Transverse colon (tissue), 3 donors: ENCODE measurements at regions not wholly inside any gene's neighbourhood (a gene's known extent, or its start where the extent isn't known, plus 50 kb on each side); places are given as distances from the start of the nearest gene placed in this dataset.

Source experiments
- CTCF ChIP-seq, 5 experiments: fragments of 200-600 bp in 3 of 5; fragments of 450-650 bp in 2 of 5; sonication (generic) in 3 of 5; IDR thresholded peaks; 1 replicate in 2 of 5; 2 replicates in 3 of 5; pipeline ENCODE4 v1.5.1; 2016 to 2017; ENCODE audit warnings: antibody characterized with exemption in 5 of 5, inconsistent platforms in 3 of 5, mild to moderate bottlenecking in 2 of 5, moderate library complexity in 1 of 5
- EP300 ChIP-seq: sonication (generic); formaldehyde crosslinking; IDR thresholded peaks from one replicate; pipeline ENCODE4 v1.6.1; 2017; ENCODE audit warnings: antibody characterized with exemption, low read depth
- POLR2A ChIP-seq: fragments of 450-650 bp; IDR thresholded peaks from one replicate; pipeline ENCODE4 v1.6.1; 2016; ENCODE audit warnings: antibody characterized with exemption, mild to moderate bottlenecking, moderate library complexity

GRCh38 chr14:65210822-65211182 is 108.5 kb upstream of the MAX start:
- TF ChIP-seq EP300, result no peak
- no peak for TF ChIP-seq POLR2A
- no peak for TF ChIP-seq CTCF (IDR thresholded peaks at IDR 0.05)
